NOMO-1 treated with DMSO at 0.1 percent for 48 hours (cell line): ENCODE measurements at regions not wholly inside any gene's neighbourhood (a gene's known extent, or its start where the extent isn't known, plus 50 kb on each side); places are given as distances from the start of the nearest gene placed in this dataset.
"Not testable (repeated sequence)": the region's sequence is repeated elsewhere in the genome, so short reads cannot be mapped to it uniquely, and the experiment has no call there.

Source experiments
- DNase-seq: peaks from one replicate; lab custom pipeline; 2025; ENCODE audit not compliant: unreplicated experiment; lab: John Stamatoyannopoulos, UW

DNA sequence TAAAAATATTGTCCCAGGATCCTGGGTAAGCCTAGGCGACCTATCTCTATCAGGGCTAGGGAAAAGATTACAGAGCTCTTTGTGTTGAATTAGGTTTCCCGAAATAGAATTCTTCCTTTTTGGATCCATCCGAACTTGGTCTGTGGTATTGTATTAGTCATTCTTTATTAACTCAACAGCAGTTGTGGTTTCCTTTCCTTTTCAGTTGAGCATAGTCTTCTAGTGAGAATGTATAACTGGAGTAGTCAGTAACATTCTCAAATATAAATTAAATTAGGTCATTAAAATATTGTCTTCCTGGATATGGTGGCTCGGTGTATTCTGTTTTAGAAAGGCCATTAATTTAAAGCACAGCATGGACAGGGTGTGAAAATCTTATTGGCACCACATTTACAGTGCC lies 520.4 kb downstream of the NLGN4X start:
- DNase-seq: peak; percentile 11

- no peak for DNase-seq
These were observed 525.8 kb downstream of the NLGN4X start for GRCh38 chrX:5702890-5703289.

GRCh38 chrX:5695971-5696370 lies 532.7 kb downstream of the NLGN4X start:
- no peak for DNase-seq

- DNase-seq: no peak
These were observed 544.7 kb downstream of the NLGN4X start for GRCh38 chrX:5683996-5684395.

- DNase-seq: no peak
These were observed 547.5 kb downstream of the NLGN4X start for GRCh38 chrX:5681159-5681558.

DNA sequence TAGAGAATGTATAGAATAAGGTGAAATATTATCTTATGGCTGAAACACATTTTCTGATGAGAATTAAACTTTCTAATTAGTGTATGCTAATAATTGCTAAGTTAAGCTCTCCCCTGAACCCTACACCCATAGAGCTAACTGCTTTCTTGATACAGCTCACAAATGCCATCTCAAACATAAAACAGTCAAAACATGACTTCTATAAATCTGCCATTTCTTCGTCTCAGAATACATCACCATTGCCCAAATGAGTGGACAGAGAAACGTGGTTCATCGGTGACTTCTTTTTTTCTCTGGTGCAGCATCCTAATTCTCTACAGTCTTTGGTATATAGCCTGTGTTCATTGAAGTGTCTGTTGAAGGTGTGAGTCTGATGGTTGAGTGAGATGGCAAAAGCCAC lies 554.6 kb downstream of the NLGN4X start:
- no peak for DNase-seq

GRCh38 chrX:5672099-5672498 lies 556.6 kb downstream of the NLGN4X start:
- no peak for DNase-seq

- DNase-seq: not testable (repeated sequence)
These were observed 562.0 kb downstream of the NLGN4X start for GRCh38 chrX:5666689-5667088.

DNA sequence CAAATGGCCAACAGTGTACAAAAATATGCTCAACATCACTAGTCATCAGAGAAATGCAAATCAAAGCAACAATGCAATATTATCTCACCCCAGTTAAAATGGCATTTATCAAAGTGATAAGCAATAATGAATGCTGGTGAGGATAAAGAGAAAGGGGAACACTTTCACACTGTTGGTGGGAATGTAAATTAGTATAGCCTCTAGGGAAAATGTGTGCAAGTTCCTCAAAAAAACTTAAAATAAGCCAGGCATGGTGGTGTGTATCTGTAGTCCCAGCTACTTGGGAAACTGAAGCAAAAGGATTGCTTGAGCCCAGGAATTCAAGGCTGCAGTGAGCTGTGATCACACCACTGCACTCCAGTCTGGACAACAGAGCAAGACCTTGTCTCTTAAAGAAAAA lies 572.1 kb downstream of the NLGN4X start:
- DNase-seq: no peak

- no peak for DNase-seq
These were observed 577.8 kb downstream of the NLGN4X start for GRCh38 chrX:5650904-5651303.

- DNase-seq: no peak
These were observed 579.6 kb downstream of the NLGN4X start for GRCh38 chrX:5648941-5649568.

DNA sequence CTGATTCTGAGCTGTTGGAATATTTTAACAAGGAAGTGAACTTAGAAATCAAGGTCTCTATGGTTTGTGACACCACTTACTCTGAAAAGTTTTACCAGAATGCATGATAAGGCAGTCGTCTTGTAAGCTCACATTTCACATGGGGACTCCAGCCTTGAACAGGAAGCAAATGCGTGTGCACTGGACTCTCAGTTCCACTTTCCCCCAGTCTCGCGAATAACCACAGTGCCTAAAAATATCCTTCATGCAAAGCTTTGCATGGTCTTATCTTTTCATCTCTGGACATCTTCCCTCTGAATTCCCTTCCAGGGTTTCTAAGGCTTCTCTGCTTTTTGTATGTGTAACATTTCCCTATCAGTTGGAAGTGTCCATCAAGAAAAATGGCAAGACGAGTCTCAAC lies 581.8 kb downstream of the NLGN4X start:
- peak; percentile 84 for DNase-seq

DNA sequence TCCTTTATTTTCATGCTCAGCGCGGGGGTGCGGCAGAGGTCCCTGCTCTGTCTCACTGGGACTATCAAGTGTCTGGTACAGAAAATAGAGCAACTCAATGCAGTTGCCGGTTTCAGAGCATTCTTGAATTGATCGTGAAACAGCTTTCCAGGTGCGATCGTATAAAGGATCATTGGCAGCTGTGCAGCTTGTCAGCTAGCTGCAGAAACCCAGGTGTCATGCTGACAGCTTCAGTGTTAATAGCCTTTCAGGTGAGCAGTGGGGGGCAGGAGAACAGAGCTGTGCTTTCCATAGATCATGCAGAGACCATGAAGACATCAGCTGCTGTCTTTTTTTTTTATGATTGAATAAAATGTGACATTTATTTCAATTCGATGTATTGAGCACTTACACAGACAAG lies 583.9 kb downstream of the NLGN4X start:
- DNase-seq: no peak

GRCh38 chrX:5640071-5640470 lies 588.6 kb downstream of the NLGN4X start:
- DNase-seq: no peak

- DNase-seq: no peak
These were observed 590.1 kb downstream of the NLGN4X start for GRCh38 chrX:5638572-5638971.

DNA sequence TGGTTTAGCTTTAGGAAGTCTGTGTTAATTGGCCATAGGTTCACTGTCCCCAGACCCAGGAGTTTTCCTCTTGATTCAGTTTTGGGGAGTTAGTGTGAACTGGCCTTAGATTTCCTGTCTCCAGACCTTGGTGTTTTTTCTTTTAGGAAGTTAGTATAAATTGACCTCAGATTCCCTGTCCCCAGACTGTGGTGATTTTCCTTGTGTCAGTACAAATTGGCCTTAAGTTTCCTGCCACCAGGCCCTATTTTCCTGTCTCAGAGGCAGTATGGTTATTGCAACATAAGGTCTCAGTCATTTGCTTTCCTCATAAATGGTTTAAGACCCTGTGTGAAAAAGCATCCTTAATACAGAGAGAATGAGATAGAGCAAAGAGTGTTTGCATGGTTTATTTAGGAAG lies 595.8 kb downstream of the NLGN4X start:
- DNase-seq: no peak

DNA sequence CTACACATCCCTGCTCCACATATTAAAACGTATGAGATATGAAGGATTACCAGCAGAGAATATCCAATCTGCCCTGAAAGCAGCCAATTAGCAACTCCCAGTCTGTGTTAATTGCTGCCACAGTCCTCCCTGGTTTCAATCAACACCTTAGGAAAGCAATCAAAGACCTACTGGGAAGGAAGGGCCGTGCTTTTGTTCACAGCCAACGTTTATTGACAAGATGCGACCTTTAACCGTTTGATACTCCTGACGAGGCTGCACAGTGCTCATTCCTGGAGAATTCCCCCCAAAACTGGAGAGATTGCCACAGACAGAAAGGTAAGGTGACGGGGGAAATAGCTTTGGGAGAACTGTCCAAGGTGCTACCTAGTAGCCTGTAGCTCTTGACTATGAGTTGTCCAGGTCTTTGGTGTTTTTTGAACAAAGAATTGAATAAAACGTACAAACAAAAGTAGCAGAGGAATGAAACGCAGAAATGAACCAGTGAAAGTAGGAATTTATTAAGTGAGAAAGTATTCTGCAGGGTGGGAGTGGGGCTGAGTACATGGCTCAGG lies 596.5 kb downstream of the NLGN4X start:
- DNase-seq: no peak

DNA sequence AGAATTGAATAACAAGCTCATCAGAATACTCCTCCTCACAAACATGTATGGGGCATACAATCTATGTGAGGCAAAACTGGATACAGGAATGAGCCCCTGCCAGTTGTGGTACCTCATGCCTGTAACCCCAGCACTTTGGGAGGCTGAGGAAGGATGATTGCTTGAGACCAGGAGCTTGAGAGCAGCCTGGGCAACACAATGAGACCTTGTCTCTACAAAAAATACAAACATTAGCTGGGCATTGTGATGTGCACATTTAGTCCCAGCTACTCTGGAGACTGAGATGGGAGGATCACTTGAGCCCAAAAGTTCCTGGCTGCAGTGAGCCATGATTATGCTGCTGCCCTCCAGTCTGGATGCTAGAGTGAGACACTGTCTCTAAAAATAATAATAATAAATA lies 611.0 kb downstream of the NLGN4X start:
- DNase-seq: no peak

- no peak for DNase-seq
These were observed 633.1 kb downstream of the NLGN4X start for GRCh38 chrX:5595570-5595969.

GRCh38 chrX:5586726-5587125 lies 641.9 kb downstream of the NLGN4X start:
- DNase-seq: no peak

- DNase-seq: no peak
These were observed 653.3 kb downstream of the NLGN4X start for GRCh38 chrX:5575407-5575806.

- DNase-seq: no peak
These were observed 659.7 kb downstream of the NLGN4X start for GRCh38 chrX:5568934-5569333.

DNA sequence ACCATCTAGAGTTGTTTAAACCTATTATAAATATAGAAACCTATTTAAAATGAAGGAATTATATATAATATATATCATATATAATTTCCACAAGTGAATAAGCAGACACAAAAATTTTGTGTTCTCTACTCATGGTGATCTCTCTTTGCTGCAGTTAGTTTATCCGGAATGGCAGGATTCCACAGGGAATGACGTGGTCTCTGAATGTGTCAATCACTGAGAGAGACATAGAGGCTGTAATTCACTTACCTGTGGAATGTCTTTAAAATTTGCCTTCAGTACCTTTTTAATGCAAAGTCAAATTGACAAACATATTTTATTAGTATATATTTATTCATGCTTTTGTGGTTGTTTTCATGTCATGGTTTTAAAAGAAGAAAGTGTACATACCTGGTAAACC lies 669.3 kb downstream of the NLGN4X start:
- no peak for DNase-seq
